SU-DHL-6 (cell line): ENCODE measurements at regions not wholly inside any gene's neighbourhood (a gene's known extent, or its start where the extent isn't known, plus 50 kb on each side); places are given as distances from the start of the nearest gene placed in this dataset.

Source experiments
- EZH2phosphoT487 ChIP-seq: fragments of 200-600 bp; sonication (generic), shearing (Covaris generic); conservative IDR thresholded peaks from 2 replicates; pipeline ENCODE4 v1.6.1; 2018; ENCODE audit warnings: mild to moderate bottlenecking, antibody characterized with exemption, low read length, moderate library complexity, mixed read lengths
- TF ChIP-seq, protein P1 (sequence below): fragments of 200-600 bp; sonication (generic); IDR thresholded peaks from one replicate; pipeline ENCODE4 v1.5.1; 2017; ENCODE audit warnings: antibody characterized with exemption, mild to moderate bottlenecking, low read length, moderate library complexity; ENCODE audit not compliant: insufficient read depth, poor library complexity, severe bottlenecking

DNA sequence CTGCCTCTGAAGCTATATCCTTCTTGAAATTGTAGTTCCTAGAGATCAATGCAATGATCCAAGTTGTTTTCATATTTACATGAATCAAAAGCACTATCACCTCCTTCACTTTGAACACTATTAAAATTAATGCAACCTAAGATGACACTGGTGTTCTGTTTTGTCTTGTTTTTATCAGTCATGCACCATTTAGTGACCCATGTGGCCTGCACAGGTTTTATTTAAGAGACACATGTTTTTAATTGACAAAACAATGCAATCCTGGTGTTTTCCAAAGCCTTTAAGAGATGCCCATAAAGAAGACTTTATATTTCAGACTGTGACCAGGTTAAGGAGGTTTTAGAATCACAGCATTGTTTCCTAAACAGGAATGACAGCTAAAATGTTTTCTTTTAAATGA lies 177.5 kb downstream of the FAM181B start:
- TF ChIP-seq, protein P1, sequence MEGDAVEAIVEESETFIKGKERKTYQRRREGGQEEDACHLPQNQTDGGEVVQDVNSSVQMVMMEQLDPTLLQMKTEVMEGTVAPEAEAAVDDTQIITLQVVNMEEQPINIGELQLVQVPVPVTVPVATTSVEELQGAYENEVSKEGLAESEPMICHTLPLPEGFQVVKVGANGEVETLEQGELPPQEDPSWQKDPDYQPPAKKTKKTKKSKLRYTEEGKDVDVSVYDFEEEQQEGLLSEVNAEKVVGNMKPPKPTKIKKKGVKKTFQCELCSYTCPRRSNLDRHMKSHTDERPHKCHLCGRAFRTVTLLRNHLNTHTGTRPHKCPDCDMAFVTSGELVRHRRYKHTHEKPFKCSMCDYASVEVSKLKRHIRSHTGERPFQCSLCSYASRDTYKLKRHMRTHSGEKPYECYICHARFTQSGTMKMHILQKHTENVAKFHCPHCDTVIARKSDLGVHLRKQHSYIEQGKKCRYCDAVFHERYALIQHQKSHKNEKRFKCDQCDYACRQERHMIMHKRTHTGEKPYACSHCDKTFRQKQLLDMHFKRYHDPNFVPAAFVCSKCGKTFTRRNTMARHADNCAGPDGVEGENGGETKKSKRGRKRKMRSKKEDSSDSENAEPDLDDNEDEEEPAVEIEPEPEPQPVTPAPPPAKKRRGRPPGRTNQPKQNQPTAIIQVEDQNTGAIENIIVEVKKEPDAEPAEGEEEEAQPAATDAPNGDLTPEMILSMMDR: no peak
- no peak for TF ChIP-seq EZH2phosphoT487
